AG04450 (cell line): ENCODE measurements at regions not wholly inside any gene's neighbourhood (a gene's known extent, or its start where the extent isn't known, plus 50 kb on each side); places are given as distances from the start of the nearest gene placed in this dataset.
"Not testable (repeated sequence)": the region's sequence is repeated elsewhere in the genome, so short reads cannot be mapped to it uniquely, and the experiment has no call there.

Experiments used
- CTCF ChIA-PET: fragments of 300-600, 350-600 bp; formaldehyde crosslinking; extraction: SDS; loops from one replicate; lab custom pipeline; 2022; ENCODE audit warnings: antibody characterized with exemption, inconsistent platforms; lab: Charles Lee
- POLR2A ChIA-PET: fragments of 350-600 bp; formaldehyde crosslinking; extraction: SDS; loops from one replicate; lab custom pipeline; 2021; ENCODE audit warnings: antibody characterized with exemption, inconsistent platforms; lab: Yijun Ruan, JAX
- DNase-seq: peaks from one replicate; pipeline ENCODE4 v3.0.0-alpha.2; 2011; ENCODE audit warnings: low read depth, low spot score
- H3K27ac ChIP-seq: one replicate; pipeline ENCODE4 v1.5.1; 2012; ENCODE audit warnings: low read depth, low read length, control low read depth
- H3K27me3 ChIP-seq: one replicate; pipeline ENCODE4 v1.6.0; 2012; ENCODE audit warnings: low read length; ENCODE audit not compliant: control insufficient read depth, insufficient read depth
- H3K4me3 ChIP-seq: 2 replicates; pipeline ENCODE4 v1.5.1; 2011; ENCODE audit warnings: mild to moderate bottlenecking, low read depth, low read length, control low read depth
- H3K9me3 ChIP-seq: 2 replicates; pipeline ENCODE4 v1.5.1; 2012; ENCODE audit warnings: low read length; ENCODE audit not compliant: control insufficient read depth, insufficient read depth
- TF ChIP-seq, protein P1 (sequence below): IDR thresholded peaks from 2 replicates; pipeline ENCODE4 v1.5.1; 2011; ENCODE audit warnings: low read depth, low read length, control low read depth, inconsistent platforms

DNA sequence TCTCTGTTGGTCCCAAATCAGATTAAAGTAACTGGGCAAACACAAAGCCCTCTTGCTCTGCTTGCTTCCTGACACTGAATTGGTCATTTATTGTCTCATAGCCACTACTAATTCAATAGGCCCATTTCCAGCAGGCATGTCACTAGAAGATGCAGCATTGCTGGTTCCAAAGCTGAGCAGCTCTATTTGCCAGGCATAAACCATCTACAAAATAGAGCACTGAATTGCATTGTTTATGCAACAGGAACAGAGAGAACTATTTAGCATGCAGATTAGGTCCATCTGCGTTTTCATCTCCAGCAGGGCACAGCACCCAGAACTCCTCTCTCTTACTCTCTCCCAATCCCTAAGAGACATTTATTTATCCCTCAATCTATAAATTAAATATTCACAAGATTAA, 227.6 kb downstream of the SUCLG1 start:
- no peak overlapping the region for H3K4me3 ChIP-seq
- DNase-seq = no peak

DNA sequence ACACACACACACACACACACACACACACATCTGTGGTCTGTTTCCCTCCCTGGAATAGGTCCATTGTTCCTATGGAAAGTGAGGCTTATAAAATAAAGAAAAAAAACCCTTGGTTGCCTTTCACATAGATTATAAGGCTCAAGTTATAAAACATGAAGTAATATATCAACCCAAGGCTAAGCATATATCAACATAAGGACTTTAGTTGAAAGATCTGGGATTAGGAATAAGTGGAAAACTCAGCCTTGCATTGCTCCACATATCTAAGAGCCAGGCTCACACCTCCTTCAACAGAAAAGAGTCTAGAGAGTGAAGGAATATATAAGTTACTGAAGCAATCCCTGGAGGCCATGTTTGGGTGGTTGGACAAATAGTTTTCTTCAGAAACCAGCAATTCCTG, 235.0 kb downstream of the SUCLG1 start:
- Histone ChIP-seq H3K27ac (no peak overlapping the region), H3K27me3 (no peaks in the 10 kb centered on the region), H3K9me3 (no peaks in the 10 kb centered on the region), H3K4me3 (no peak overlapping the region)
- TF ChIP-seq, protein P1, sequence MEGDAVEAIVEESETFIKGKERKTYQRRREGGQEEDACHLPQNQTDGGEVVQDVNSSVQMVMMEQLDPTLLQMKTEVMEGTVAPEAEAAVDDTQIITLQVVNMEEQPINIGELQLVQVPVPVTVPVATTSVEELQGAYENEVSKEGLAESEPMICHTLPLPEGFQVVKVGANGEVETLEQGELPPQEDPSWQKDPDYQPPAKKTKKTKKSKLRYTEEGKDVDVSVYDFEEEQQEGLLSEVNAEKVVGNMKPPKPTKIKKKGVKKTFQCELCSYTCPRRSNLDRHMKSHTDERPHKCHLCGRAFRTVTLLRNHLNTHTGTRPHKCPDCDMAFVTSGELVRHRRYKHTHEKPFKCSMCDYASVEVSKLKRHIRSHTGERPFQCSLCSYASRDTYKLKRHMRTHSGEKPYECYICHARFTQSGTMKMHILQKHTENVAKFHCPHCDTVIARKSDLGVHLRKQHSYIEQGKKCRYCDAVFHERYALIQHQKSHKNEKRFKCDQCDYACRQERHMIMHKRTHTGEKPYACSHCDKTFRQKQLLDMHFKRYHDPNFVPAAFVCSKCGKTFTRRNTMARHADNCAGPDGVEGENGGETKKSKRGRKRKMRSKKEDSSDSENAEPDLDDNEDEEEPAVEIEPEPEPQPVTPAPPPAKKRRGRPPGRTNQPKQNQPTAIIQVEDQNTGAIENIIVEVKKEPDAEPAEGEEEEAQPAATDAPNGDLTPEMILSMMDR = no peak
- DNase-seq = no peak
- ChIA-PET POLR2A (no interaction called here), CTCF (no interaction called here)

More for the DNA sequence above, 227.6 kb downstream of the SUCLG1 start:
- ChIA-PET CTCF (no interaction called here), POLR2A (no interaction called here)
- TF ChIP-seq, protein P1 = no peak
- Histone ChIP-seq H3K9me3 (no peaks in the 10 kb centered on the region), H3K27me3 (no peaks in the 10 kb centered on the region), H3K27ac (no peak overlapping the region)

DNA sequence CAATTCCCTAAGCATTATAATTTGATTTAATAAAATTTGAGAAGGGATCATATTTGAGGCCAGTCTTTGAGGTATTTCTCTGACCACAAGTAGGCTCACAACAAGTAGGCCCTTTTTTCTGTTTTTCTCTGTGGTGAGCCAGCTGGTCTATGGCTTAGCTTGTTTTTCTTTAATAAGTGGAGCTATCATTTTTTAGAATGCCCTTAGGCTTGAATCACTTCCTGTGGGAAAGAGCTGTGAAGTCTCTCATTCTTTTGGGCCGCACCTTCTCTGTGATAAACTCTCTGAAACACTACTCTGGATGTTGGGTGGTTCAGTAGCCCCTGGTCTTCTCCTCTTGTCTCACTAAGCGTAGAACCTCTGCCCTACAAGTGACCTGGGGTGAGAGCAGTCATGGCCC, 235.9 kb downstream of the SUCLG1 start:
- Histone ChIP-seq H3K9me3 (no peaks in the 10 kb centered on the region), H3K27me3 (no peaks in the 10 kb centered on the region), H3K4me3 (no peak overlapping the region), H3K27ac (no peak overlapping the region)
- no peak for DNase-seq
- CTCF ChIA-PET = no interaction called here
- POLR2A ChIA-PET = no interaction called here
- TF ChIP-seq, protein P1 = no peak

DNA sequence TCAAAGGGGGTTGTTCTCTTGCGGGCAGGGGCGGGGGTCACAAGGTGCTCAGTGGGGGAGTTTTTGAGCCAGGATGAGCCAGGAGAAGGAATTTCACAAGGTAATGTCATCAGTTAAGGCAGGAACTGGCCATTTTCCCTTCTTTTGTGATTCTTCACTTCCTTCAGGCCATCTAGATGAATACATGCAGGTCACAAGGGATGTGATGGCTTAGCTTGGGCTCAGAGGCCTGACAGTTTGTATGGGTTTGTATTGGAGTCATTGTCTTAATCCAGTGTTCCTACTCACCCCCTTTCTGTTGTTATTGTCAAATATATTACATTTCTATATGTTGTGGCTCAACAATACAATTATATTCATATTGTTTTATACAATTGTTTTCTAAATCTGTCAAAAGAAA, 238.0 kb downstream of the SUCLG1 start:
- H3K27me3 ChIP-seq, DNase-seq, CTCF ChIA-PET, H3K9me3 ChIP-seq, H3K27ac ChIP-seq, POLR2A ChIA-PET, H3K4me3 ChIP-seq: not testable (repeated sequence)

DNA sequence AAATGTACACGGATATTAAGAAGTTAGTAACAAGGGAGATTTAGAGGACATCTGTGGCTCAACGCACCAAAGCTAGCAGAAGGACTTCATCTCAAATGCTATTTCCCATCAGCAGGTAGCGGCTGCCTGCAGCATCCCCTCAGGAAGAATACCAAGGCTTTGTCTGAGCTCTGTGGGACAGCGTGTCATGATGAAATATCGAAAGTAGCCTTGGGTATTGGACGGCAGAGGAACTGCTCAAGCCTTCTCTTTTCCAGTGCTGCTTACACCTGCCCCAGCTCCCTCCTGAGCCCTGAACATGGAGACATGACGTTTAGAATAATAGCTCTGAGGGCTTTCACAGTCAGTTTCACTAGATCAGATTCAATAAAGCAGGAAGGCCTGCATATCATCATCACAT, 241.6 kb downstream of the SUCLG1 start:
- Histone ChIP-seq H3K9me3 (no peaks in the 10 kb centered on the region), H3K27me3 (no peaks in the 10 kb centered on the region), H3K27ac (no peak overlapping the region), H3K4me3 (no peak overlapping the region)
- POLR2A ChIA-PET = no interaction called here
- DNase-seq = no peak
- TF ChIP-seq, protein P1 = no peak
- CTCF ChIA-PET = interaction anchor here (0.7 kb wide), 1 partner anchor 97 kb away, joined by 3 read pairs; no protein-coding TSS in a partner anchor

DNA sequence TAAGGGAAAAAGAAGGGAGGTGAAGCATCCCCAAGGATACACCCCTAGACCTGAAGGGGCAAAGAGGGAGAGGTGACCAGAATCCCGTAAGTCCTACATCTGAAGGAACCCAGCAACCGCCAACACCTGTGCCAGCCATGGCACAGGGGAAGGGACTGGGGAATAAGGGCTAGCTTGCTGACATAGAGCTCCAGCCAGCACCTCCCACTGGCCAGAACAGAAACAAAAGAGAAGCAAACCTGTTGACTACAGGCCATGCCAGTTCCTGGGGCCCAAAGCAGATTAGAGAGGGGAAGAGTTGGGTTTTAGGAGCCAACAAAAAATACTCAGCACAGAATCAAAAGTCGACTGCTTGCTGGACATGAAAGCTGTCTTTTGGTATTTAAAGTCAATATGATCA, 244.6 kb downstream of the SUCLG1 start:
- TF ChIP-seq, protein P1 = no peak
- Histone ChIP-seq H3K9me3 (no peaks in the 10 kb centered on the region), H3K4me3 (no peak overlapping the region), H3K27ac (no peak overlapping the region), H3K27me3 (no peaks in the 10 kb centered on the region)
- CTCF ChIA-PET = no interaction called here
- DNase-seq = no peak
- POLR2A ChIA-PET = no interaction called here
